Pancreas (tissue), 10 donors: ENCODE measurements at regions not wholly inside any gene's neighbourhood (a gene's known extent, or its start where the extent isn't known, plus 50 kb on each side); places are given as distances from the start of the nearest gene placed in this dataset.

Experiments
- ATAC-seq, 4 donors: fragments of 200-7000 bp; cut with Tn5 transposase; one replicate each; pipeline versions ENCODE4 v1.8.0 to v1.9.1; 2020; ENCODE audit warnings: mild to moderate bottlenecking in 4 of 4, moderate library complexity in 4 of 4
- DNase-seq, 6 donors: peaks; one replicate each; pipeline ENCODE4 v3.0.0-alpha.2; 2020
- FAIRE-seq: peaks from 2 replicates; lab custom pipeline; 2012; peaks lifted over from hg19 to GRCh38; lab: Jason Lieb, UNC
- H3K27ac ChIP-seq, 4 donors: fragments of 200-600 bp; sonication (generic); 1 replicate in 3 of 4; 2 replicates in 1 of 4; pipeline versions ENCODE4 v1.5.0 to v1.8.0; 2020
- H3K27me3 ChIP-seq, 4 donors: fragments of 200-600 bp; one replicate each; pipeline ENCODE4 v1.8.0; 2021
- H3K36me3 ChIP-seq, 3 donors: fragments of 200-600 bp; sonication (generic) in 1 of 3; one replicate each; pipeline versions ENCODE4 v1.5.0 to v1.8.0; 2020 to 2021
- H3K4me1 ChIP-seq, 3 donors: fragments of 200-600 bp; one replicate each; pipeline ENCODE4 v1.8.0; 2021
- H3K4me3 ChIP-seq, 4 donors: fragments of 200-600 bp; sonication (generic) in 2 of 4; one replicate each; pipeline versions ENCODE4 v1.5.0 to v1.8.0; 2020 to 2021
- H3K9me3 ChIP-seq, 4 donors: fragments of 200-600 bp; one replicate each; pipeline ENCODE4 v1.8.0; 2021
- CTCF ChIP-seq, 4 donors: fragments of 200-600 bp; sonication (generic) in 3 of 4; IDR thresholded peaks; one replicate each; pipeline versions ENCODE4 v1.5.0 to v1.8.0; 2021; ENCODE audit warnings: antibody characterized with exemption in 4 of 4
- WGBS, 2 donors: extraction: QIAGEN DNeasy Blood & Tissue Kit; methylation state at CpG; one replicate each; pipeline ENCODE4 v1.1.7; 2013; 5-methylcytosine and 5-hydroxymethylcytosine counted together
- intact Hi-C, 3 donors: fragments of 100-400 bp; cut with DNase I; formaldehyde crosslinking; loops; one replicate each; pipeline versions ENCODE4 v1.11.1 to v1.14.2; 2022
- donor health status: healthy with polysubstance abuse.
- donor health status: DM: no; HTN: no; CAD: no; lungs with moderate emphysema.
- donor health status: DM: no; HTN: no; CAD: no.
- donor health status: control.
- donor health status: control.
- donor health status: Bipolar disorder and iron deficiency.
- donor health status: DM: yes; HTN: yes; CAD: no.
- donor health status: DM: no; HTN: no; CAD: no.
- donor health status: DM: no; HTN: no; CAD: no.
- donor health status: DM: yes; HTN: yes; CAD: no.

- ATAC-seq (no peak), FAIRE-seq (no peak), DNase-seq (no peak)
- Histone ChIP-seq H3K4me3 (no peak overlapping the region), H3K27ac (no peak overlapping the region), H3K4me1 (no peaks in the 10 kb centered on the region), H3K27me3 (no peaks in the 10 kb centered on the region), H3K36me3 (no peaks in the 10 kb centered on the region), H3K9me3 (no peaks in the 10 kb centered on the region)
- intact Hi-C loops: no loop called here
- 65 to 91% methylated on average over 2 of the region's 2 CpGs for WGBS, 2 donors
- no peak for TF ChIP-seq CTCF (IDR thresholded peaks at IDR 0.05)
Measured at GRCh38 chr9:13508086-13508485, 228.6 kb upstream of the MPDZ start.

GRCh38 chr9:13505797-13506196, 226.3 kb upstream of the MPDZ start:
- TF ChIP-seq CTCF (IDR thresholded peaks at IDR 0.05): no peak
- no peak for ATAC-seq
- no peak overlapping the region for H3K27ac ChIP-seq
- FAIRE-seq: no peak
- H3K36me3 ChIP-seq: no peaks in the 10 kb centered on the region
- no peaks in the 10 kb centered on the region for H3K4me1 ChIP-seq
- no peaks in the 10 kb centered on the region for H3K9me3 ChIP-seq
- no peaks in the 10 kb centered on the region for H3K27me3 ChIP-seq
- intact Hi-C loops: no loop called here
- 81 to 91% methylated on average over 3 of the region's 3 CpGs for WGBS, 2 donors
- H3K4me3 ChIP-seq: no peak overlapping the region
- DNase-seq: no peak

- no peak overlapping the region for H3K4me3 ChIP-seq
- ATAC-seq (no peak), DNase-seq (no peak), FAIRE-seq (no peak)
- H3K27ac ChIP-seq: no peak overlapping the region
- intact Hi-C loops: no loop called here
- H3K9me3 ChIP-seq: no peaks in the 10 kb centered on the region
- H3K4me1 ChIP-seq: no peaks in the 10 kb centered on the region
- H3K27me3 ChIP-seq: no peaks in the 10 kb centered on the region
- H3K36me3 ChIP-seq: no peaks in the 10 kb centered on the region
- TF ChIP-seq CTCF (IDR thresholded peaks at IDR 0.05): no peak
- WGBS, 2 donors: 80 to 92% methylated on average over 2 of the region's 2 CpGs
Measured at GRCh38 chr9:13503599-13503998, 224.1 kb upstream of the MPDZ start.

- Histone ChIP-seq H3K4me1 (no peaks in the 10 kb centered on the region), H3K9me3 (no peaks in the 10 kb centered on the region), H3K27ac (no peak overlapping the region), H3K36me3 (no peaks in the 10 kb centered on the region), H3K27me3 (no peaks in the 10 kb centered on the region), H3K4me3 (no peak overlapping the region)
- DNase-seq (no peak), FAIRE-seq (no peak), ATAC-seq (no peak)
- 68 to 82% methylated on average over 6 of the region's 6 CpGs for WGBS, 2 donors
- intact Hi-C loops: no loop called here
- no peak for TF ChIP-seq CTCF (IDR thresholded peaks at IDR 0.05)
Measured at GRCh38 chr9:13502484-13502883, 223.0 kb upstream of the MPDZ start.

- Histone ChIP-seq H3K4me3 (no peak overlapping the region), H3K4me1 (no peaks in the 10 kb centered on the region), H3K9me3 (no peaks in the 10 kb centered on the region), H3K27me3 (no peaks in the 10 kb centered on the region), H3K27ac (no peak overlapping the region), H3K36me3 (no peaks in the 10 kb centered on the region)
- ATAC-seq (no peak), DNase-seq (no peak), FAIRE-seq (no peak)
- WGBS, 2 donors: 94 to 100% methylated on average over 1 of the region's 1 CpG
- no peak for TF ChIP-seq CTCF (IDR thresholded peaks at IDR 0.05)
- intact Hi-C loops: no loop called here
Measured at GRCh38 chr9:13501018-13501417, 221.5 kb upstream of the MPDZ start.
